ENCODE measurements at regions not wholly inside any gene's neighbourhood (a gene's known extent, or its start where the extent isn't known, plus 50 kb on each side); places are given as distances from the start of the nearest gene placed in this dataset.

DNA sequence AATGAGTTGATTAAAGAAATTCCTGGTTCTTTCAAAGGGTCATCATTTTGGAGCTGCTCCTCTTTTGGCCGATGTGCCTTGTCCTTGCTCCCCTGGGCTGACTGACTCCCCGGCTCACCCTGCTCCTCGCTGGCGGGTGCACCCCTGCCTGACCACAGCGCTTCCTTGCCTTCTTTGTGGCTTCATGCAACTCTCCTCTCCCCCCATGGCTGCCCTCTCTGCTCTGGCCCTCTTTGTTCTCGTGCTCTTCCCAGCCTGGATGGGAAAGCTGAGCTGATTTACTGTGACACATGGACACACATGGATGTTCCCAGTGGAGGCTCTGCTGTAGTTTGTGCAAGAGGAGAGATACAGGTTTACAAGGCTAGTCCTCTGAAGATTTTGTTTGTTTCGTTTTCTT lies 234.6 kb downstream of the HAUS1 start:
- ChIA-PET POLR2A (no interaction called here), CTCF (interaction anchor here (1.2 kb wide), 1 partner anchor 58 kb away, joined by 3 read pairs; no protein-coding TSS in a partner anchor)
- no peak for DNase-seq (ENCODE audit: extremely low spot score)
- TF ChIP-seq SUZ12 (IDR thresholded peaks at IDR 0.05) (no peak), ELF4 (IDR thresholded peaks at IDR 0.05) (no peak), NFRKB (IDR thresholded peaks at IDR 0.05) (no peak), ZNF384 (IDR thresholded peaks at IDR 0.05) (no peak), FOXM1 (IDR thresholded peaks at IDR 0.05; ENCODE audit: borderline replicate concordance) (no peak), SP1 (IDR thresholded peaks at IDR 0.05) (no peak), TARDBP (IDR thresholded peaks at IDR 0.05) (no peak), LEF1 (IDR thresholded peaks at IDR 0.05; ENCODE audit: borderline replicate concordance) (no peak), FOXK2 (IDR thresholded peaks at IDR 0.05) (no peak)
- TF ChIP-seq, protein P1, sequence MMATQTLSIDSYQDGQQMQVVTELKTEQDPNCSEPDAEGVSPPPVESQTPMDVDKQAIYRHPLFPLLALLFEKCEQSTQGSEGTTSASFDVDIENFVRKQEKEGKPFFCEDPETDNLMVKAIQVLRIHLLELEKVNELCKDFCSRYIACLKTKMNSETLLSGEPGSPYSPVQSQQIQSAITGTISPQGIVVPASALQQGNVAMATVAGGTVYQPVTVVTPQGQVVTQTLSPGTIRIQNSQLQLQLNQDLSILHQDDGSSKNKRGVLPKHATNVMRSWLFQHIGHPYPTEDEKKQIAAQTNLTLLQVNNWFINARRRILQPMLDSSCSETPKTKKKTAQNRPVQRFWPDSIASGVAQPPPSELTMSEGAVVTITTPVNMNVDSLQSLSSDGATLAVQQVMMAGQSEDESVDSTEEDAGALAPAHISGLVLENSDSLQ (IDR thresholded peaks at IDR 0.05): no peak

DNA sequence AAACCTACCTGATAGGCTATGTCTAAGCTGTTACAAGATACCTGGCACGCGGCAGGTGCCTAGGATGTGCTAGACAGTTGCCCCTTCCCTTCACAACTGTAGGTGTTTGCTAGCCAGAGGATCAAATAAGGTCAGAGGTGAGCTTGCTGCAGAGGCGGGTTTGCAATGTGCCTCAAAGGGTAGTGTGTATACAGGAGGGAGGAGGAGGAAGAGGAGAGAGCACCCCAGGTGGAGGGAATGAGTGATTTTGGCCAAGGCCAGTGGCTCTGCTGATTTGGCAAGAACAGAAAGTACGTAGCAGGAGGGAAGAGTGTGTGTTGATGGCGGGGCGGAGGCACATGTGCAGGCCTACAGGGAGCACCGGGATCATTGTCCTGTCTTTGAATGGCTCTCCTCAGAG lies 236.5 kb downstream of the HAUS1 start:
- CTCF ChIA-PET: no interaction called here
- no peak for DNase-seq (ENCODE audit: extremely low spot score)
- TF ChIP-seq LEF1 (IDR thresholded peaks at IDR 0.05; ENCODE audit: borderline replicate concordance) (no peak), L3MBTL2 (conservative IDR thresholded peaks at IDR 0.05) (no peak), ZNF384 (IDR thresholded peaks at IDR 0.05) (no peak)
- POLR2A ChIA-PET: no interaction called here

DNA sequence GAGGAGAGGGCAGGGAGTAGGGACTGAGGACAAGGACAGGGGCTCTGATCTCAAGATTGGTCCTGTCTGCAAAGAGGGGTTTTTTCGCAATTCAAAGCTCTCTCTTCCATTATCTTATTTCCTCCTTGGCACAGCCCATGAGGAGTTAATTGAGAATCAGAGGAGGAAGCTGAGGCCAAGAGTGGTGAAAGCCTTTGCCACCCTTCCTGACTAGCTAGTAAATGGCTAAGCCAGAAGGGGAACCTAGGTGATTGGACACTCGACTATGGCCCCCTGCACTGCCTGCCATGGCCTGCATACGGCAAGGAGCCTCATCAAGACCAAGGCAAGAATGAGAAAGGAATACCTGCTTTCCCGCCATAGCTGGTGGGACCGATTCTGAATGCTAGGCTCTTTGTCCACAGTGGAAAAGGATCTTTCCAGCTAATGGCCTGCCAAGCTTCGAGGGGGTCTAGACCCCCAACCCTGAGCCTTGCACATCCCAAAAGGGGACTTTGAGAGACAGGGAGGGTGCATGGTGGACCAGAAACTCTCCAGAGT lies 237.9 kb downstream of the HAUS1 start:
- ChIA-PET POLR2A (no interaction called here), CTCF (no interaction called here)
- DNase-seq (ENCODE audit: extremely low spot score): no peak
- TF ChIP-seq, protein P1 (IDR thresholded peaks at IDR 0.05): no peak
- TF ChIP-seq HDGF (IDR thresholded peaks at IDR 0.05; ENCODE audit: borderline replicate concordance): no peak
- no peak for TF ChIP-seq SUZ12 (IDR thresholded peaks at IDR 0.05)
- no peak for TF ChIP-seq L3MBTL2 (conservative IDR thresholded peaks at IDR 0.05)
- TF ChIP-seq FOXM1 (IDR thresholded peaks at IDR 0.05; ENCODE audit: borderline replicate concordance): no peak
- no peak for TF ChIP-seq ZNF384 (IDR thresholded peaks at IDR 0.05)
- no peak for TF ChIP-seq TARDBP (IDR thresholded peaks at IDR 0.05)
- no peak for TF ChIP-seq SP1 (IDR thresholded peaks at IDR 0.05)
- no peak for TF ChIP-seq ARNT (IDR thresholded peaks at IDR 0.05)
- TF ChIP-seq LEF1 (IDR thresholded peaks at IDR 0.05; ENCODE audit: borderline replicate concordance): no peak
- no peak for TF ChIP-seq BHLHE40 (IDR thresholded peaks at IDR 0.05; ENCODE audit: borderline replicate concordance)
- TF ChIP-seq FOXK2 (IDR thresholded peaks at IDR 0.05): no peak
- TF ChIP-seq NFRKB (IDR thresholded peaks at IDR 0.05): no peak
- TF ChIP-seq CTBP1 (IDR thresholded peaks at IDR 0.05; ENCODE audit: borderline replicate concordance): no peak
- no peak for TF ChIP-seq FOXA1 (IDR thresholded peaks at IDR 0.05)

DNA sequence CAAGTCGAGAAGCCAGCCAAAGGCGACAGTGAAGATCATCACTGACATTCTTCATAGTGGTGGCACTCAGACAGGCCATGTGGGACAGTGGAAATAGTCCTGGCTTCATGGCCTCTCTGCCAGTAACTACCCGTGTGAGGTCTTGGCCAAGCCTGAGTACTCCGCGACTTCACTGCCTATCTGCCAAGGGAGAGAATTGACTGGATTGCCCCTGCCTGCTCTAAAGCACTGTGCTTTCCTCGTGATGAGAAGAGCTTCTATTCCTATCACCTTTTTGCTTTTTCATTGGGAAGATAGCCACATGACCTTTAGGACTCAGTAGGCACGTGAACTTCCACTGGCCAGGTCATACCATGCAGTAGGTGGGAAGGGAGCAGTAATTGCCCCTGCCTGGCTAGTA lies 239.3 kb downstream of the HAUS1 start:
- no peak for DNase-seq (ENCODE audit: extremely low spot score)
- TF ChIP-seq HDGF (IDR thresholded peaks at IDR 0.05; ENCODE audit: borderline replicate concordance) (no peak), ARNT (IDR thresholded peaks at IDR 0.05) (no peak), SP1 (IDR thresholded peaks at IDR 0.05) (no peak), TARDBP (IDR thresholded peaks at IDR 0.05) (no peak), L3MBTL2 (conservative IDR thresholded peaks at IDR 0.05) (no peak), SUZ12 (IDR thresholded peaks at IDR 0.05) (no peak), ZNF384 (IDR thresholded peaks at IDR 0.05) (no peak), NFRKB (IDR thresholded peaks at IDR 0.05) (no peak), FOXA1 (IDR thresholded peaks at IDR 0.05) (no peak), LEF1 (IDR thresholded peaks at IDR 0.05; ENCODE audit: borderline replicate concordance) (no peak), FOXK2 (IDR thresholded peaks at IDR 0.05) (no peak), CTBP1 (IDR thresholded peaks at IDR 0.05; ENCODE audit: borderline replicate concordance) (no peak), ELF4 (IDR thresholded peaks at IDR 0.05) (no peak), FOXM1 (IDR thresholded peaks at IDR 0.05; ENCODE audit: borderline replicate concordance) (no peak), BHLHE40 (IDR thresholded peaks at IDR 0.05; ENCODE audit: borderline replicate concordance) (no peak)
- TF ChIP-seq, protein P1 (IDR thresholded peaks at IDR 0.05): no peak
- ChIA-PET POLR2A (no interaction called here), CTCF (no interaction called here)

DNA sequence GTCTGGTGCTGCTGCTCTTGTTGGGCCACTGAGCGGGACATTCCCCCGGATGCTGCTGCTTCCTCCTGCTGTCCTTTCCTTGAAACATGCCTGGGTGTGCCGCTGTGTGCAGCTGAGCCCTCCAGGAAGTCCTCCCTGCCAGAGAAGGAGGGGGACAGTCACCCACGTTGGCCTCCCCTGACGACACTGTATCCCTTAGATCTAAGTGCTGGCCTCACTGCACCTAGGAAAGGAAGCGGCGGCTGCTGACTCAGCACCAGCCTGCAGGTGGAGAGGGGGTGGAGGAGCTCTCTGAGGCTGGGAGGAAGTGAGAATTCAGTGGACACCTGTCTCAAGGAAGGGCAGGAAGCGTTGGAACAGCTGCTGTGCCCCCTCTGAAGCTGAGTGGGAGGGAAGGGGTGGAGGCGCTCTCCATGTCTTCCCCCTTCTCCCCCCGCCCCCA lies 239.8 kb downstream of the HAUS1 start:
- ChIA-PET POLR2A (no interaction called here), CTCF (interaction anchor here (0.5 kb wide), 1 partner anchor 75 kb away, joined by 3 read pairs; no protein-coding TSS in a partner anchor)
- TF ChIP-seq FOXM1 (IDR thresholded peaks at IDR 0.05; ENCODE audit: borderline replicate concordance) (no peak), LEF1 (IDR thresholded peaks at IDR 0.05; ENCODE audit: borderline replicate concordance) (no peak), TARDBP (IDR thresholded peaks at IDR 0.05) (no peak), SUZ12 (IDR thresholded peaks at IDR 0.05) (no peak), BHLHE40 (IDR thresholded peaks at IDR 0.05; ENCODE audit: borderline replicate concordance) (no peak)
- DNase-seq (ENCODE audit: extremely low spot score): no peak

DNA sequence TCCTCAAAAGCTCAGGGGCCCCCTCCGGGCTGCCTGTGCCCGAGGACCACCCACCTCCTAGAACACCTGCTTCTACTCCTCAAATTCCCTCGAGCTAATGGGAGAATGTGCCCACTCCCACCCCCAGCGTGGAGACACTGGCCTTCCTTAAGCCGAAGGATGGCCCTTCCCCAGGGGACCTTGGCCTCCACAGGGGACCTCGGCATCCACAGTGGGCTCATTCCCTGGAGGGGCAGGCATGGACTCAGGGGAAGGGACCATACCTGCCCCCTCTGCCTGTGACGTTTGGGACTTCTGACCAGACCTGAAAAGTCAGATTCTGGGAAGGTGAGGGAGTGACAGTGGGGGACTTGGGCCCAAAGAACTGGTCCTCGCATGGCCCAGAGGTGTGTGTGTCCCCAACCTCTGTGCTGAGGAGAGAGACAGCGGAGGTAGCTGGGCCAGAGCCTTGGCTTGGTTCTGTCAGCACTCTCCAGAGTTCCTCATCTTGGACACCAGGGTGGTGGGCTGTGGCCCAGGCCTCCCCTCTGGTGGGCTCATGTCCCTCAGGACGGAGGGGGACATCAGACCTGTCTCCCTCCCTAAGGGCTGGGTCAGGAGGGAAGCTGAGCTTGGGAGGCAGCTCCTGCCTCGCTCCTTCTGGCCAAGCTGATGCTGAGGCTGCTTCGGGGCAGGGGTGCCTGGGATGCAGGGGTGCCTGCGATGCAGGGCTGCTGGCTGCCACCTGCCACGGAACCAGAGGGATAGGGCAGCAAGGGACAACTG lies 240.4 kb downstream of the HAUS1 start:
- ChIA-PET CTCF (interaction anchor here (0.5 kb wide), 1 partner anchor 76 kb away, joined by 3 read pairs; no protein-coding TSS in a partner anchor), POLR2A (no interaction called here)
- DNase-seq (ENCODE audit: extremely low spot score): no peak
- TF ChIP-seq SP1 (IDR thresholded peaks at IDR 0.05): no peak
- TF ChIP-seq FOXM1 (IDR thresholded peaks at IDR 0.05; ENCODE audit: borderline replicate concordance): no peak
- no peak for TF ChIP-seq ZNF384 (IDR thresholded peaks at IDR 0.05)
- no peak for TF ChIP-seq L3MBTL2 (conservative IDR thresholded peaks at IDR 0.05)
- TF ChIP-seq LEF1 (IDR thresholded peaks at IDR 0.05; ENCODE audit: borderline replicate concordance): no peak
- no peak for TF ChIP-seq FOXK2 (IDR thresholded peaks at IDR 0.05)
- TF ChIP-seq TARDBP (IDR thresholded peaks at IDR 0.05): no peak
- TF ChIP-seq CTBP1 (IDR thresholded peaks at IDR 0.05; ENCODE audit: borderline replicate concordance): no peak
- TF ChIP-seq SUZ12 (IDR thresholded peaks at IDR 0.05): no peak
- TF ChIP-seq ARNT (IDR thresholded peaks at IDR 0.05): no peak
- TF ChIP-seq FOXA1 (IDR thresholded peaks at IDR 0.05): no peak
- TF ChIP-seq BHLHE40 (IDR thresholded peaks at IDR 0.05; ENCODE audit: borderline replicate concordance): no peak
- TF ChIP-seq ELF4 (IDR thresholded peaks at IDR 0.05): no peak
- TF ChIP-seq, protein P1 (IDR thresholded peaks at IDR 0.05): no peak
- TF ChIP-seq HDGF (IDR thresholded peaks at IDR 0.05; ENCODE audit: borderline replicate concordance): no peak
- TF ChIP-seq NFRKB (IDR thresholded peaks at IDR 0.05): no peak
